Endothelial cell (in vitro differentiated cells): ENCODE measurements at regions not wholly inside any gene's neighbourhood (a gene's known extent, or its start where the extent isn't known, plus 50 kb on each side); places are given as distances from the start of the nearest gene placed in this dataset.
"Not testable (repeated sequence)": the region's sequence is repeated elsewhere in the genome, so short reads cannot be mapped to it uniquely, and the experiment has no call there.

Source experiments
- DNase-seq: peaks from one replicate; pipeline ENCODE4 v3.0.0; 2021; ENCODE audit warnings: low spot score
- H3K27ac Mint-ChIP-seq: one replicate; pipeline ENCODE4 v1.8.0; 2021; ENCODE audit warnings: mixed read lengths, inconsistent platforms; ENCODE audit not compliant: unreplicated experiment
- H3K27me3 Mint-ChIP-seq: one replicate; pipeline ENCODE4 v1.8.0; 2021; ENCODE audit warnings: mild to moderate bottlenecking, moderate library complexity, mixed read lengths, inconsistent platforms; ENCODE audit not compliant: unreplicated experiment
- H3K36me3 Mint-ChIP-seq: one replicate; pipeline ENCODE4 v1.8.0; 2021; ENCODE audit warnings: mild to moderate bottlenecking, low read depth, mixed read lengths, inconsistent platforms; ENCODE audit not compliant: unreplicated experiment
- H3K4me1 Mint-ChIP-seq: one replicate; pipeline ENCODE4 v1.8.0; 2021; ENCODE audit warnings: mild to moderate bottlenecking, mixed read lengths, inconsistent platforms; ENCODE audit not compliant: unreplicated experiment
- H3K4me3 Mint-ChIP-seq: one replicate; pipeline ENCODE4 v1.8.0; 2021; ENCODE audit warnings: mild to moderate bottlenecking, mixed read lengths, inconsistent platforms; ENCODE audit not compliant: unreplicated experiment
- H3K9me3 Mint-ChIP-seq: one replicate; pipeline ENCODE4 v1.8.0; 2021; ENCODE audit warnings: mixed read lengths, inconsistent platforms; ENCODE audit not compliant: unreplicated experiment
- CTCF ChIP-seq: fragments of 200-600 bp; sonication (generic); IDR thresholded peaks from one replicate; pipeline ENCODE4 v1.5.0; 2021; ENCODE audit warnings: antibody characterized with exemption; ENCODE audit not compliant: unreplicated experiment

DNA sequence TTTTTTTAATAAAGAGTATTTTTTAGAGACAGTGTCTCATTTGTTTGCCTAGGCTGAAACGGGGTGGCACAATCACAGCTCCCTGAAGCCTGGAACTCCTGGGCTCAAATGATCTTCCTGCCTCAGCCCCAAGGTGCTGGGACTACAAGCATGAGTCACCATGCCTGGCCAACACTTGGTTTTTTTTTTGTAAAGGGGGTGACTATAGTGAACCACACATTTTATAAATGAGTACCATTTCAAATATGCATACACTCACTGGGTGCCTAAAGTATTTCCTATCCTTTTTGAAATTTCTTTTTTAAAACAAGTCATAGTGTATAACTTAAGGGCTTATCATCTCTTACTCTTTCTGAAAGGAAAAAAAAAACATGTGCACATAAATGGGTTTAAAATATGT lies 325.2 kb upstream of the MEIS2 start:
- no peak for DNase-seq
- Mint-ChIP-seq H3K4me1 (no peaks in the 10 kb centered on the region), H3K27me3 (no peaks in the 10 kb centered on the region), H3K9me3 (no peaks in the 10 kb centered on the region), H3K4me3 (no peak overlapping the region), H3K27ac (no peak overlapping the region), H3K36me3 (no peaks in the 10 kb centered on the region)
- no peak for TF ChIP-seq CTCF

GRCh38 chr15:37427393-37427792 lies 327.0 kb upstream of the MEIS2 start:
- not testable (repeated sequence) for H3K27ac Mint-ChIP-seq, H3K4me3 Mint-ChIP-seq, H3K36me3 Mint-ChIP-seq, H3K4me1 Mint-ChIP-seq, H3K9me3 Mint-ChIP-seq, H3K27me3 Mint-ChIP-seq, DNase-seq

GRCh38 chr15:37446921-37447320 lies 346.6 kb upstream of the MEIS2 start:
- H3K36me3 Mint-ChIP-seq = peaks cover 2% of the 10 kb centered on the region
- TF ChIP-seq CTCF = no peak
- no peak overlapping the region for H3K27ac Mint-ChIP-seq

GRCh38 chr15:37452498-37452897 lies 352.1 kb upstream of the MEIS2 start:
- DNase-seq = no peak
- no peak overlapping the region for H3K4me3 Mint-ChIP-seq
- H3K27me3 Mint-ChIP-seq = peaks cover 4% of the 10 kb centered on the region

More at GRCh38 chr15:37446921-37447320, 346.6 kb upstream of the MEIS2 start:
- H3K4me3 Mint-ChIP-seq = no peak overlapping the region
- no peaks in the 10 kb centered on the region for H3K4me1 Mint-ChIP-seq
- H3K27me3 Mint-ChIP-seq = peaks cover under 1% of the 10 kb centered on the region
- DNase-seq = no peak
- peaks cover 3% of the 10 kb centered on the region for H3K9me3 Mint-ChIP-seq

GRCh38 chr15:37480482-37480881 lies 380.1 kb upstream of the MEIS2 start:
- Mint-ChIP-seq H3K9me3 (no peaks in the 10 kb centered on the region), H3K4me3 (no peak overlapping the region), H3K4me1 (no peaks in the 10 kb centered on the region), H3K36me3 (peaks cover 7% of the 10 kb centered on the region), H3K27ac (no peak overlapping the region), H3K27me3 (peaks cover 4% of the 10 kb centered on the region)
- no peak for TF ChIP-seq CTCF
- no peak for DNase-seq

More at GRCh38 chr15:37452498-37452897, 352.1 kb upstream of the MEIS2 start:
- no peaks in the 10 kb centered on the region for H3K4me1 Mint-ChIP-seq
- peaks cover 6% of the 10 kb centered on the region for H3K36me3 Mint-ChIP-seq
- no peak for TF ChIP-seq CTCF
- peaks cover 6% of the 10 kb centered on the region for H3K9me3 Mint-ChIP-seq
- H3K27ac Mint-ChIP-seq = no peak overlapping the region

DNA sequence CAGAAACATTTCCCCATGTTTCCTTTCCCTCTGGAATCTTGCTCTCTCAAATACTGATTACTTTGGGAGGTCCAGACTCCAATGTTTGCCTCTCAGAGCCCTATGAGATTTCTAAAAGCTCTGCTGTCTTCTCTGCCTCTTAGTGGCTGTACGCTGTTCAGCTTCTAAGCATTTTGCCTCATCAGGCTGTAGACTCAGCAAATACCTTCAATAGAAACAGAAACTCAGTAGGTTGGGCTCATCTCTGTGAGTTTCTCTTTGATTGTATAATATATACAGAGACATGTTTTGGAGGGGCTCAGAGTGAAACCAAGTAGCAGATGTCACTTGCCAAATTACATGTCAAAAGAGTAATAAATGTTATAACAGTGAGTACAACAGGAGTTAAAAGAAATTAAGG lies 380.8 kb upstream of the MEIS2 start:
- no peaks in the 10 kb centered on the region for H3K9me3 Mint-ChIP-seq

More for the DNA sequence above, 380.8 kb upstream of the MEIS2 start:
- TF ChIP-seq CTCF = no peak
- H3K4me3 Mint-ChIP-seq = no peak overlapping the region
- H3K36me3 Mint-ChIP-seq = peaks cover 7% of the 10 kb centered on the region
- no peak for DNase-seq
- no peak overlapping the region for H3K27ac Mint-ChIP-seq
- H3K4me1 Mint-ChIP-seq = no peaks in the 10 kb centered on the region
- peaks cover 4% of the 10 kb centered on the region for H3K27me3 Mint-ChIP-seq
